ENCODE measurements at regions not wholly inside any gene's neighbourhood (a gene's known extent, or its start where the extent isn't known, plus 50 kb on each side); places are given as distances from the start of the nearest gene placed in this dataset.

DNA sequence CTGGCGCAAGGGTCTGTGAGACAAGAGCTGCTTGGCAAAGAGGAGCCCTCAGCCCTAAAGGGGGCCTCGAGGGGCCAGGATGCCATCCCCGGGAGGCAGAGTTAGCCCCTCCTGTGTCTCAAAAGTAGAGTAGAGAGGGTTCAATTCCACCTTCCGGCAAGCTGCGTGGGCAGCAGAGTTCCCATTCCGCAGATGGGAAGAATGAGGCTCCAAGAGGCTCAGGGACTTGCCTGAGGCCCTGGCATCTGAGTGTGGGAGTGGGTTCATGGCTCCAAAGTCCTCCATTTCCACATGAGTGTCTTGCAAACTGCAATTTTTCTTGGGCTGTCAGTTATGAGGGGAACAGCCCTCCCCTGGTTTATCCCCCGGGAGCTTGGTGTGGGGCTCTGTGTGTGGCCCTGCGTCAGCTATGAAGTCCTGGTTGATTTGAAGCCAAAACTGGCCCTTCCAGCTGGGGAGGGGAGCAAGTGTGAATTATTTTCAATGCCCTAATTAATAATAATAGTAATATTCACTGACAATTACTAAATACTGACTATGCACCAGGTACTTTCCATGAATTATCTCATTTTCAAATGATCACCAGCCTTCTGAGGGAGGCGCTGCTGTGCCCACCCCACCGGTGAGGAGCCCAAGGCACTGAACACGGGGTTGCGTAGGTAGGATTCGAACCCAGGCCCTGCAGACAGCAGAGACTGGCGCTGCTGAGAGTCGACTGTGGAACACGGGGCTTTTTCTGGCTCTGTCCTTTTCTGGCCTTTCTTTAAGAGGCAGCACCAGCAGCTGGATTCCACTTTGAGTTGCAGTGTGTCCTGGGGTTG, 153.0 kb upstream of the PTPN1 start:
- TF ChIP-seq, protein P1, sequence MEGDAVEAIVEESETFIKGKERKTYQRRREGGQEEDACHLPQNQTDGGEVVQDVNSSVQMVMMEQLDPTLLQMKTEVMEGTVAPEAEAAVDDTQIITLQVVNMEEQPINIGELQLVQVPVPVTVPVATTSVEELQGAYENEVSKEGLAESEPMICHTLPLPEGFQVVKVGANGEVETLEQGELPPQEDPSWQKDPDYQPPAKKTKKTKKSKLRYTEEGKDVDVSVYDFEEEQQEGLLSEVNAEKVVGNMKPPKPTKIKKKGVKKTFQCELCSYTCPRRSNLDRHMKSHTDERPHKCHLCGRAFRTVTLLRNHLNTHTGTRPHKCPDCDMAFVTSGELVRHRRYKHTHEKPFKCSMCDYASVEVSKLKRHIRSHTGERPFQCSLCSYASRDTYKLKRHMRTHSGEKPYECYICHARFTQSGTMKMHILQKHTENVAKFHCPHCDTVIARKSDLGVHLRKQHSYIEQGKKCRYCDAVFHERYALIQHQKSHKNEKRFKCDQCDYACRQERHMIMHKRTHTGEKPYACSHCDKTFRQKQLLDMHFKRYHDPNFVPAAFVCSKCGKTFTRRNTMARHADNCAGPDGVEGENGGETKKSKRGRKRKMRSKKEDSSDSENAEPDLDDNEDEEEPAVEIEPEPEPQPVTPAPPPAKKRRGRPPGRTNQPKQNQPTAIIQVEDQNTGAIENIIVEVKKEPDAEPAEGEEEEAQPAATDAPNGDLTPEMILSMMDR (IDR thresholded peaks at IDR 0.05): no peak
- DNase-seq (no peak), ATAC-seq (no peak)
- intact Hi-C loops (cut with DNase I): no loop called here
- Histone ChIP-seq H3K27me3 (ENCODE audit: insufficient read depth in 3 of 3, low read length in 2 of 3) (no peaks in the 10 kb centered on the region), H3K4me3 (no peak overlapping the region), H3K4me1 (no peaks in the 10 kb centered on the region), H3K9me3 (no peaks in the 10 kb centered on the region), H3K36me3 (ENCODE audit: insufficient read depth in 1 of 2, low read depth in 1 of 2) (no peaks in the 10 kb centered on the region), H3K27ac (no peak overlapping the region)
- 77 to 82% (median 79%) methylated on average over 16 of the region's 16 CpGs for WGBS, 3 donors

DNA sequence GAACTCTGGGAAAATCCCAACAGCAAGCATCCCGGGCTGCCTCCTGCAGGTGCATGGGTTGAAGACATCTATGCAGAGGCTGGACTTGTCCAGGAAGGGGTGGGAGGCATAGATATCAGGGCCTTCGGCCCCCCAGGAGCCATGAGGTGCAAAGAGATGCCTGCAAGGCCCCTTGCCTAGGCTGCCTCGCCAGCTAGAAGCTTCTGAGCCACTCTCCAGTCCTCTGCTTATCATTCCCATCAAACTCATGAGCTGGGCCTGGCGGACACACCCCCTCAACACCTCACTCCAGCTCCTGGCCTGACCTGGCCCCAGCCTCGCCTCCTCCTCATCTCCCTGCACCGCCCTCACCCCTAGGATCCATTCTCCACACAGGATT, 152.4 kb upstream of the PTPN1 start:
- TF ChIP-seq, protein P1 (IDR thresholded peaks at IDR 0.05): no peak
- 87 to 94% (median 90%) methylated on average over 6 of the region's 6 CpGs for WGBS, 3 donors
- Histone ChIP-seq H3K36me3 (ENCODE audit: insufficient read depth in 1 of 2, low read depth in 1 of 2) (no peaks in the 10 kb centered on the region), H3K27me3 (ENCODE audit: insufficient read depth in 3 of 3, low read length in 2 of 3) (no peaks in the 10 kb centered on the region), H3K27ac (no peak overlapping the region), H3K4me3 (no peak overlapping the region), H3K9me3 (no peaks in the 10 kb centered on the region), H3K4me1 (no peaks in the 10 kb centered on the region)
- intact Hi-C loops (cut with DNase I): no loop called here
- DNase-seq: no peak
- ATAC-seq: no peak

DNA sequence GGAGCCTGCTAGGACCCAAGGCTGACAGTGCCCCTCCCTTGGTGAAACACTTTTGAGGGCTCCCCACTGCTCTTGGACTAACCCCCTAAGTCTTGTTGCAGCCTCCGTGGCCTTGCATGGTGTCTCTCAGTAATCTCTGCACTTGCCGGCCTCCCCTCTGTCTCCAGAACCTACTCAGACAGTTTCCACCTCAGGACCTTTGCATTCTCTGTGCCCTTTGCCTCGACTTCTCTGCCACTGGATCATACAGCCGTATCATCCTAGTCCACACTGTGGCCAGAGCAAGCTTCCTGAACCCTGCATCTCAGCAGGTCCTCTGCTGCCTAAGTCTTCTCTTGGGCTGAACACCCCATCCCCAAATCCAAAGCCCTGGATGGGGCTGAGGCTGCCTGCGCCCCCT, 152.0 kb upstream of the PTPN1 start:
- TF ChIP-seq, protein P1 (IDR thresholded peaks at IDR 0.05): no peak
- ATAC-seq: no peak
- H3K27ac ChIP-seq: no peak overlapping the region
- H3K9me3 ChIP-seq: no peaks in the 10 kb centered on the region
- 93 to 96% (median 95%) methylated on average over 5 of the region's 5 CpGs for WGBS, 3 donors
- intact Hi-C loops (cut with DNase I): no loop called here
- H3K4me3 ChIP-seq: no peak overlapping the region
- no peaks in the 10 kb centered on the region for H3K36me3 ChIP-seq (ENCODE audit: insufficient read depth in 1 of 2, low read depth in 1 of 2)
- no peak for DNase-seq
- H3K27me3 ChIP-seq (ENCODE audit: insufficient read depth in 3 of 3, low read length in 2 of 3): no peaks in the 10 kb centered on the region
- H3K4me1 ChIP-seq: no peaks in the 10 kb centered on the region

DNA sequence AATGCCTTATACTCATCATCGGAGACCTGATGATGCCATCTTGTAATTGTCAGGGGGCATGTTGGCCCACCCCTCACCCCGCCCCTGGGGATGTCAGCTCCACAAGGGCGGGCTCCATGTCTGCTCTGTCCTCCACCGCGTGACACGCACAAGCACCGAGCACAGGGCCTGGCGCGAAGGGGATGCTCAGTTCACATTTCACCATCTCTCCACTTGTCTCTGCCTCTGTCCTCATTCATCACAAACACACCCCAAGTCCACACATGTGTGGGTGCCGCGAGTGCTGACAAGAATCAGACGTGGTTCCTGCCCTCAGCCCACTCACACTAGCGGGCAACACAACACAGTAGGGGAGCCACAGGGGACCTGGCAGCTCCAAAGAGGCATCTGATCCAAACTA, 151.2 kb upstream of the PTPN1 start:
- Histone ChIP-seq H3K9me3 (no peaks in the 10 kb centered on the region), H3K27me3 (ENCODE audit: insufficient read depth in 3 of 3, low read length in 2 of 3) (no peaks in the 10 kb centered on the region), H3K4me1 (no peaks in the 10 kb centered on the region), H3K36me3 (ENCODE audit: insufficient read depth in 1 of 2, low read depth in 1 of 2) (no peaks in the 10 kb centered on the region), H3K27ac (no peak overlapping the region), H3K4me3 (no peak overlapping the region)
- DNase-seq: no peak
- TF ChIP-seq, protein P1 (IDR thresholded peaks at IDR 0.05): no peak
- intact Hi-C loops (cut with DNase I): no loop called here
- ATAC-seq: no peak
- WGBS, 3 donors: 89 to 94% (median 91%) methylated on average over 13 of the region's 13 CpGs
